ENCODE measurements at regions not wholly inside any gene's neighbourhood (a gene's known extent, or its start where the extent isn't known, plus 50 kb on each side); places are given as distances from the start of the nearest gene placed in this dataset.

DNA sequence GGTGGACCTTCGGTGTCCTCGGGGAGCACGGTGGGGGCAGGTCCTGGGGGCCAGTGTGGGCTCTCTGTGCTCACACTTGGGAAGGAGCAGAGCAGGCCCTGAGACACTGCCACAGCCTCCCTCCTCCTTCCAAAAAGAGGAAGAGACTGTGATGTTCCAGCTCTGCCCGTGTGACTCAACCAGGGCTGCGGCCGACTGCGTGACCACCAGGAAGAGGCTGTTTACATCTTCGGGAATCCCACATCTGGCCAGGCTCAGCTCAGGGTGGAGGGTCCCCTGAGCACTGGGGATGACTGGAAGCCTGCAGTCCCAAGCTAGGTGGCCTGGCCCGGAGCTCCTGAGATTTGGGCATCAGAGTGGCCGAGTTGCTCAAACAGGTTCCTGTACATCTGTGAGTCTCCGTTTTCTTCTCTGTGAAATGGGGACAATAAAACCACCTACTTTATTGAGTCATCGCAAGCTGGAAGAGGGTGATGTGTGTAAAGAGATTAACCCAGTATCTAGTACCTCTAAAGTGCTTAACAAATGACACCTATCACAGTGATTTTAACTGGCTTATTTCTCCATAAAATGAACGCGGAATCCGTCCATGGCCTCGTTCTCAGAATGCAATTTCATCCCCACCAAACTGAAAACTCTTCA lies 242.1 kb downstream of the DLL1 start:
- in situ Hi-C loops (cut with MboI; ENCODE audit: low sequenced_read_pairs) = no loop called here

DNA sequence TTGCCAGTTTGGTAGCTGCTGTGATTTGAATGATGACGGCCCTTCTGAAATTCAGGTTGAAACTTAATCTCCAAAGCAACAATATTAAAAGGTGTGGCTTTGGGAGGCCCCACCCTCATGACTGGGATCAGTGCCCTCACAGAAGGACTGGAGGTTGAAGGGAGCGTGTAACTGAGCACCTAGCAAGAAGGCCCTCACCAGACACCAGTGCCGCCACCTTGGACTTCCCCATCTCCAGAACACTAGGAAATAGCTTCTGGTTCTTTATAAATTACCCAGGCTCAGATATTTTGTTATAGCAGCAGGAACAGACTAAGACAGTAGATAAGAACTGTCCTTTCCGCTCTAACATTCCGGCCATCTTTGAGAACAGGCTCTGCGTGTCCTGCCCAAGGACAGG lies 243.1 kb downstream of the DLL1 start:
- in situ Hi-C loops (cut with MboI; ENCODE audit: low sequenced_read_pairs) = no loop called here

DNA sequence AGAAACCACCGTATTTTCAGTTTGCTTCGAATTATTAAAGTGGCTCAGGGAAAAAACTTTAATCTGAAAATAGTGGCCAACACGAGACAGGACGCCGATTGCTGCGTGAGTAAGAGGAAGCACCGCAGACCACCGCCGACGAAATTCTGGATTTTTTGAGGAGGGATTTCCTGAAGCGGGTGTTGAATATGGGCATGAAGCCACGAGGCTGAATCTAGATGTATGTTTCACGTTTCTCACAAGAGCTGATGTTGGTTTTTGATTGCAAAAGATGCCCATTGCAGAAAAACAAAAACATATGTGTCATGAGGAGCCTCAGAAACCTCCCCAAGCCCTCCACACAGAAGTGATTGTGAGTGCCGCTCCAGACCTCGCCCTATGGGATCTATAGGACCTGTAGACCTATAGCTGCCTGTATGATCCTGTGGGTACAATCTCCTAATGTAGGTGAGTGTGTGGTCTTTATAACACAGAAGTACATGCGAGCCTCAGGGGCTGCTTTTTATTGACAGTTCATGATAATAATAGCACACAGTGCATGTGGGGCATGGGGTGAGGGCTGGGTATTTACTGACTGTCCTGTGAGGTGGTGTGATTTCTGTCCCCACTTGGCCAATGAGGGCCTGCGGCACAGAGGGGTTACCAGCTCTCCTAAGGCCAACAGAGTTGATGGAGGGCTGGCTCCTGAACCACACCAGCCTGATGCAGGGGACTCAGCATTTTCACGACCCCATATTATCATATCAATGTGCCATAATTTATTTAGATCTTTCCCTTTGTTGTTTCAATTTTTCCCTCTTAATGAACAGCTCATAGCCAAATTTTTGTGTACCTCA lies 243.9 kb downstream of the DLL1 start:
- in situ Hi-C loops (cut with MboI; ENCODE audit: low sequenced_read_pairs) = no loop called here

DNA sequence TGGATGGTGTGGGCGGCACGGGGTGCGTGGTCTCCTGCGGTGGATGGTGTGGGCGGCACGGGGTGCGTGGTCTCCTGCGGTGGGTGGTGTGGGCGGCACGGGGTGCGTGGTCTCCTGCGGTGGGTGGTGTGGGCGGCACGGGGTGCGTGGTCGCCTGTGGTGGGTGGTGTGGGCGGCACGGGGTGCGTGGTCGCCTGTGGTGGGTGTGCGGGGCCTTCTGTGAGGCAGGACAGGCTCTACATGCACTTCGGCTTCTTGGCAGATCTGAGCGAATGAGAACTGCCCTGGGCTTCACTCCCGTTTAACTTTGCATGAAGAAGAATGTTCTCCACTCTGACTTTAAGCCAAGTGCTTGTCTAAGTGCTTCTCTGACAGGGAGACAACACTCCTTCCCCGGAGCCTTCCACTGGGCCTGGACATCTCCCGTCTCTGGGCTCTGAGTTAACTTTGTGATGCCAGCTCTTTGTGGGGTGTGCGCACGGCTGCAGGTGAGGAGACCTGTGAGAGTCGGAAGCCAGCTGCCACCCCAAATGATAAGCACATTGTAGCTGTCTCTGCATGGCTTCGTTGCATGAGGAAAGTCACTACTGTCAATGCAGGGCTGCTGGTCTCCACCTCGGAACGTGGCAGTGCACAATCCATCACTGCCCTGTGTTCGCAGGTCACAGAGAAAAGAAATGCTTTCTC lies 244.8 kb downstream of the DLL1 start:
- in situ Hi-C loops (cut with MboI; ENCODE audit: low sequenced_read_pairs) = no loop called here

DNA sequence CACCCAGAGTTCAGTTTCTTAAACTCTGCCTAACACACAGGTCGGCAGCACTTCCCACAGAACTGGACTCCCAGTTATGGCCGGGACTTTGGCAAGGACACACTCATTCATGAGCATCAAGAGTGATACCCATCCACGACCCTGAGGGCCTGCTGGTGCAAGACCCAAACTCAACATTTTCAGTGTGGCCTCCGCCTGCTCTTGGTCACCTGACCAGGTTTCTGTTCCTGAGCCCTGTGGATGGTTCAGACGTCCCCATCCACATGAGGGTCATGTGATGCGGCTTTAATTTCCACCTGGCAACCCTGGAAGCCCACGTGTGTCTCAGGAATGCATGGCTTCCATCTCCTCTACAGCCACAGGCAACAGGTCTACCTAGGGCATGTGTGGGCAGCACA lies 245.3 kb downstream of the DLL1 start:
- in situ Hi-C loops (cut with MboI; ENCODE audit: low sequenced_read_pairs) = no loop called here

DNA sequence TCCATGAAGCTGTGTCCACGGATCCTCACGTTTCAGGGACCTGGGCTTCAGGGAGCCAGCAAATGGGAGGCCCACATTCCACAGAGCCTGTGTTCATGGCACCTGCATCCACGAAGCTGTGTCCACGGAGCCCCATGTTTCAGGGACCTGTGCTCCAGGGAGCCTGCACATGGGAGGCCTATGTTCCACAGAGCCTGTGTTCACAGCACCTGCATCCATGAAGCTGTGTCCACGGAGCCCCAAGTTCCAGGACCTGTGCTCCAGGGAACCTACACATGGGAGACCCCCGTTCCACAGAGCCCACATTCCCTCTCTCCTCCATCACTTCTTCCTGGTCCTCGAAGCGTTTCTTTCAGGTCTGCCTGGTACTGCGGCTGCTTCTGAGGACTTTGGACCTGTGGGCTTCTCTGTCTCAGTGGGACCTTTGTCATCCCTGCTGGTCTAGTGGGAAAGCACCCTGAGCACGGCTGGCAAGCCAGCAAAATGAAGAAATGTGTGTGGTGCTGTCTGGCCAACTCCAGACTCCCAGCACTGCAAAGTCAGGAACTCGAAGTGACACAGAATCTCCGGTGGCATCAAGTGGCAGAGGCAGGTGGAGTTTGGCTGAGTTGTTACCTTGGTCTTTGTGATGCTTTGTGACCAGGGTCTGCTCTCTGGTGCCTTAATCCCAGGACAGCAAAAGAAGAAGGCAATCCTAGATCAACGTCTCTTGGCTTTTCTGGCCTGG lies 245.9 kb downstream of the DLL1 start:
- in situ Hi-C loops (cut with MboI; ENCODE audit: low sequenced_read_pairs) = no loop called here

DNA sequence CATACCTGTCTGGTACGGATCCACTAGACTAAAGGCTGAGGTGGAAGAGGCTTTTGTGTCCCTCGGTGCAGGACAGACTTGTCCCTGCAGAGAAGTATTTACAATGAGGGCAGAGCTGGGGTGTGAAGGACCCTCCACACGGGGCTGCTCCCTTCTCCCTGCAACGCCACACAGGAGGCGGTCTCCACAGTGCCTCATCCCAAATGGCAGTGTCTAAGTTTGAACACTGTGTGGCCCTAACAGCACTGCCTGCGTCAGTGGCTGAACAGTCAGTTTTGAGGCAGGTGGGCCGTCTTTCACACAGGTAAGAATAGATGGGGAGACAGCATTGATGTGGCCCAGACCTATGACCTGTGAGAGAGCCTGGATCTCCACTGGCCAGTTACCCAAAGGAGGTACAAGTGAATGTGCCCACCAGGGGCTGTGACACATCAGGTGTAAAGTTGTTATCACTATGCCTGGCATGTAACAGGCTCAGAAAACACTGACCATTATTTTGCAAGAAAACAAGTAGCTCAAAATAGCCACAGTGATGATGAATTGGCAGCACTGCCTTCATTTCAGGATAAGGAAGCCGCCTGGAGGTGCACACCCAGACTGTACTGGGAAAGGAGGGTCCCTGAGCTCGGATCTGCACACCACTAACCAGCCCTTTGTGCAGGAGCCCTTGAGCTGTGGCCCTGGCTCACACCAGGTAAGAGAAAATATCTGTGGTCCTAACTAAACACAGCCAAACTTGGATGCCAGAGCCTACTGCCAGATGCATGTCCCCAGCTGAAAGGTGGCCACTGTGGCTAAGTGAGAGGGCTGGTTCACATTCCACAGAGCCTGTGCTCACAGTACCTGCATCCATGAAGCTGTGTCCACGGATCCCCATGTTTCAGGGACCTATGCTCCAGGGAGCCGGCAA lies 246.7 kb downstream of the DLL1 start:
- in situ Hi-C loops (cut with MboI; ENCODE audit: low sequenced_read_pairs) = no loop called here

DNA sequence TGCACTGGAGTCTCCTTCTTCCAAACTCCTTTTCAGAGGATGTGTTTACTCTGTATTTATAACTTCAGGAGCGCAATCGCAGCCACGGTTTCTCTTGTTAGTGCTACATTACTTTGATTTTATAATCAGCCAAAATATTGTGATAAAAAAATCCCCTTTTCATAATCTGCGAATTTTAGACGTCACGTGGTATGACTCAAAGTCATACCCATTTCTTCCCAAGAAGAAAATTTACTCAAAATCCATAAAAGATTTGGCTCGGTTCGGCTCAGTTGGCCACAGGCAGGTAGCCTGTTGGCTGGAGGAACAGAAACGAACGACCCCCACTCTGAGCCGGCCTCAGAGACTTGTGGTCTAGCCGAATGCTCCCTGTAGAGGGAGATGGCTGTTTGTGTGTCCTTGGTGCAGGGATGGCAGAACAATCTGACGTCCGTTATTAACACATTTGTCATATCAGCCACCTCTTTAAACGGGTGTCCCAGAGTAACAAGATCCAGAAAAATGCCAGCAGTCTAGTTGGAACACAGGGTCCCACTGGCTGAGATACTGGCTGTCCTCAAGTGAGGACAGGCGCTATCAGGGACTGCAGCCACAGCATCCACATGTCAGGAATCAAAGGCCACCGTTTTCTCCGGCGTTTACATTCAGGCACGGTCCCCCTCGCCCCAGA lies 247.6 kb downstream of the DLL1 start:
- in situ Hi-C loops (cut with MboI; ENCODE audit: low sequenced_read_pairs) = no loop called here

DNA sequence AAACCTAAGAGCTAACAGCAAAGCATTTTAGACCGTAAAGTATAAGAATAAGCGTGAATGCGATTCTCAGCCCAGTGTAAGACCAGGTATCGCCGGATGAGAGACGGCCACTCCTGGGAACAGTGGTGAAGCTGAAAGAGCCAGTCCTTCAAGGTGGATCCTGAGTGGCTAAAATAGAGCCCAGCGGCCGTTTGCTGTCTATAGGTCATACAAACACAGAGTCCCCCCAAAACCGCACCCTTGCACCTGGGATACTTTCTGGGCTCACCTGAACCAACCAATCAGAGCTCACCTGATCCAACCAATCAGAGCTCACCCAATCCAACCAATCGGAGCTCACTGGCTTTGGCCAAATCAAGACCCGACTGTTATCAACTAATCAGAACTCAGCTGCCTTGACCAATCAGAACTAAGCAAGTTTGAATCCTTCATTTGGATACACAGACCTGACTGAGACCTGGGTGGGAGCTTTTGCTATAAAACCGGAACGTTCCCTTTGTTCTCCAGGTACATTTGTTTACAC lies 248.2 kb downstream of the DLL1 start:
- in situ Hi-C loops (cut with MboI; ENCODE audit: low sequenced_read_pairs) = no loop called here

DNA sequence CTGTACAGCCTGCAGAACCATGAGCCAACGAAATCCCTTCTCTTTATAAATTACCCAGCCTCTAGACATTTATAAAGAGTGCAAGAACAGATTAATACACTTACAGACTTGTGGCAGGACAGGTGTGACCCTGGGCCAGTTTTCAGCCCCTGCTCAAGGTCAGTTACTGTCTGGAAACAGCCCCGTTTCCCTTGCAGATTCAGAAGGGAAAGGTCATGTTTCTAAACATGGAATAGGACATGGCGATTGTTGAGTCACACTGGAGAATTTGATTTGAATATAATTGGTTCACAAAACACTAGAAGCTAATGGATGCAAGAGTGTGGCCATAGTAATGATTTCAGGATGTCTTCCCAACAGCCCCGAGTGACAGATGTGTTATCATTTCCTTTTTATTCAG lies 248.8 kb downstream of the DLL1 start:
- in situ Hi-C loops (cut with MboI; ENCODE audit: low sequenced_read_pairs) = no loop called here

DNA sequence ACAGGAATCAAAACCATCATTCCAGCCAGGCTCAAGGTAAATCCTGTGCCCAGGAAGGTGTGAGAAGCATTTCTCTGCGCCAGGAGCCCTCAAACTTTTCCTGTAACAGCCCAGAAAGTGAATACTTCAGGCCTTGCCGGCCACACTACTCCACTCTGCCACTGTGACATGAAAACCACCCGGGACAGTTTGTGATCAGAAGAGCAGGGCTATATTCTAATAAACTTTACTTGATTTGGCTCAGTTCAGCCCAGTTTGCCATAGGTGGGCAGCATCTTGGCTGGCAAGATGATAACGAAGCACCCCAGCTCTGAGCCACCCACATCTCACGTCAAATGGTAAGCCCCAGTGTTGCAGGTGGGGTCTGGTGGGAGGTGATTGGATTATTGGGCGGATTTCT lies 249.4 kb downstream of the DLL1 start:
- in situ Hi-C loops (cut with MboI; ENCODE audit: low sequenced_read_pairs) = no loop called here

DNA sequence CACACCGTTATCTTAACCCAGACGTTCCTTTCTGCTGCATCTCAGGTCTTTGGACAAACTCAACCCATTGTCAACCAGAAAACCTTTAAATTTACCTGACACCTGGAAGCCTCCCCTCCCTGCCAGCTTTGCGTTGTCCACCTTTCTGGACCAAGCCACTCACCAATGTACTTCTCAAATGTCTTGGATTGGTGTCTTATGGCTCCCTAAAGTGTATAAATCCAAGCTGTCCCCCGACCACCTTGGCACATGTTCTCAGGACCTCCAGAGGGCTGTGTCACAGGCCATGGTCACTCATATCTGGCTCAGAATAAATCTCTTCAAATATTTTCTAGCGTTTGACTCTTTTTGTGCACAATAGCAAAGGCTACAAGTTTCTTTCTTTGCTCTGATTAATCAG lies 250.0 kb downstream of the DLL1 start:
- in situ Hi-C loops (cut with MboI; ENCODE audit: low sequenced_read_pairs) = no loop called here

DNA sequence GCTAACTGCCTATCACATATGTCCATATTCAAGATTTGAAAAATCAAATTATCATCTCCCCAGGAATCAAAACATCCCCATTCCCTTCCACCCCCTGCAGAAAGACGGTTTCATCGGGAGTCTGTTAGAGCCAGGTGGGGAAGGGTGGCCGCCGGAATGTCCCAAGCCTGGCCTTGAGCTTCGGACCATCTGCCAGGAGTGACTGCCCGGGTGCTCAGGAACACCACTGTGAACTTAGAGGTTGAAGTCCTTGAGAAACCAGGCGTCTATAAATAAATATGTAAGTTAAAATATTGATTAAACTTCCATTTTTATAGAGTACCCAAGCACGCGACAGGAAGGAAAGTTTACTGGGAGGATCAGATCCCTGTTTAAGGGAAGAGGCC lies 250.8 kb downstream of the DLL1 start:
- in situ Hi-C loops (cut with MboI; ENCODE audit: low sequenced_read_pairs) = no loop called here

DNA sequence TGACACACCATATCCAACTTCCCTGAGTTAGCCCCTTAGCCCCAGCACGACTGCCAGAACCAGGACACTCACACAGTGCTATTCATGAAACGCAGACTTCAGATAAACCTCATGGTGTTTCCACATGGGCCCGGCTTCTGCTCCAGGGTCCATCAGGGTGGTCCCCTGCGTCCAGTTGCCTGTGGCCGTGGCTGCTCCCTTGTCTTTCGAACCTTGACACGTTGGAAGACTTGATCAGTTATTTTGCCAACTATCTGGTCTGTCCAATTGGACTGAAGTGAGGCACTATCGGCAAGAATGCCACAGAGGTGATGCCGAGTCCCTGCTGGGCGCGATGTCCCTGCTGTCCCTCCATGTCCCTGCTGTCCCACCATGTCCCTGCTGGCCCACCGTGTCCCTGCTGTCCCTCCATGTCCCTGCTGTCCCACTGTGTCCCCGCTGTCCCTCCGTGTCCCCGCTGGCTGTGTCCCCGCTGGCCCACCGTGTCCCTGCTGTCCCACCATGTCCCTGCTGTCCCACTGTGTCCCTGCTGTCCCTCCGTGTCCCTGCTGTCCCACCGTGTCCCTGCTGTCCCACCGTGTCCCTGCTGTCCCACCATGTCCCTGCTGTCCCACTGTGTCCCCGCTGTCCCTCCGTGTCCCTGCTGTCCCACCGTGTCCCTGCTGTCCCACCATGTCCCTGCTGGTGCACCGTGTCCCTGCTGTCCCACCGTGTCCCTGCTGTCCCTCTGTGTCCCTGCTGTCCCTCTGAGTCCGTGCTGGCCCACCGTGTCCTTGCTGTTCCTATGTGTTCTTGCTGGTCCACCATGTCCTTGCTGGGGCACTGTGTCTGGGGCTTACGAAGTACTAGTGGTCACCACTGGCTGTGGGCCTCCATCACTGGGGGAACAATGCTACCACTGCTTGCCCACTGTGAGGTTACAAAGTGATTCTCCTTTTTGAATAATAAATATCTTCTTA lies 251.4 kb downstream of the DLL1 start:
- in situ Hi-C loops (cut with MboI; ENCODE audit: low sequenced_read_pairs) = no loop called here

DNA sequence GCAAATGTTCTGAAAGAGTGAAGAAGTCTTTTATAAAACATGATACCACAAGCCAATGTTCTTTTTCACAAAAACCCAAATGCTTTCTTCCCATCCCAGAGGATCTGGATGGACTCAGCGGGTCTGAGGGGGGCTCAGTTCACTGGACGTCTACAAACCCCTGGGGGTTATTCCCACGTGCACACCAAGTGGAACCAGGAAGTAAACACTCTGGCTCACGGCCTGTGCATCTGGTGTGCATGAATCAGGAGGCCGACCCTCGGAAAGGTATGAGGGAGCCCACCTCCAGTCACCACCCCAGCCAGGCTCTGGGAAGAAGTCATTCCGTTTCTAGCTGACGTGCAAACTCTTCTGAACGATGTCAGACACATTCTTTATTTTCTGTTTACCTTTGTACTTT lies 252.2 kb downstream of the DLL1 start:
- in situ Hi-C loops (cut with MboI; ENCODE audit: low sequenced_read_pairs) = no loop called here

DNA sequence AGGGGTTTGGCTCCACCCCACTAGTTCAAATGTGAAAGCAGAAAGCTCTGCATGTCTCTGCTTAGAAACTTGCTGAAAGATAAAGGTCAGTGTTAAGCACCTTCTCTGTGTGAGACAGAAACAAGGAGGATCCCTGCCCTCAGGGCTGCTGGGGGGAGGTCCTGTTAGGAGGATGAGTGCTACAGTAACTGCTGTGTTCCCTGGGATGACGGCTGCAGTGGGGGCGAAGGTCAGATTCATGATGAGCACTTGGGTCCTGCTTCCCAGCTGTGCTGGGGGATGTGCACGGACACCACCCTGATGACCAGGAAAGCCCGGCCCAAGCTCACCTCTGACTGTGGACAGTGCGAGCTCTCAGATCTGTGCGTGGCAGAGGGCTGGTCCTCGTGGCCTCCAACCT lies 252.6 kb downstream of the DLL1 start:
- in situ Hi-C loops (cut with MboI; ENCODE audit: low sequenced_read_pairs) = no loop called here

DNA sequence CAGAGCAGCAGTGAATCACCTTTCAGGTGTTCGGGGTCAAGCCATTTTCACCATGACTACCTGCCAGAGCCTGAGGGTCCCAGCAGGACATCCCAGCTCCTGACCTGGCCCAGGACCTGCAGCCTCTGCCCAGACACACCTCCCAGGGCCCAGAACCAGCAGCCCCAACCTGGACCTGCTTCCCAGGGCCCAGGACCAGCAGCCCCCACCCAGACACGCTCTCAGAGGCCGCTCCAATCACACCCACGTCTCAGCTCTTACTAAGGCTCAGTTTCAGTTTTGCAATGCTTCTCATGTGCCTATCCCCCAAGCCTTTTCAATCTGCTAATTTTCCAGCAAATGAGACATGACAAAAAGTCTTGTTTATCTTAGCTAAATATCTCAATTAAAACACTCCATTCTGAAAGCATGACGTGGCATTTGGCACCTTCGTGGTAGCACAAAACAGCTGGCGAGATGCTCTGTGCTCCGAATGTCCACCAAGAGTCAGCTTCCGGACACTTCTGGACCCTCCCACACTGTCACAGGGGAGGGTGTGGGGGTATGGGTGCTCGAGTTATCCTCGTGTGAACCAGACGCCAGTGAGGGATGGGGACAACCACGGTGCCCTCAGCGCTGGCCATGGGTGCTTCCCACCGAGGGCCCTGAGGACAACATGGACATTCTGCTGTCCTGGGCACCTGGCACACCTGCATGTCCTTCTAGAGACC lies 253.2 kb downstream of the DLL1 start:
- in situ Hi-C loops (cut with MboI; ENCODE audit: low sequenced_read_pairs) = no loop called here

DNA sequence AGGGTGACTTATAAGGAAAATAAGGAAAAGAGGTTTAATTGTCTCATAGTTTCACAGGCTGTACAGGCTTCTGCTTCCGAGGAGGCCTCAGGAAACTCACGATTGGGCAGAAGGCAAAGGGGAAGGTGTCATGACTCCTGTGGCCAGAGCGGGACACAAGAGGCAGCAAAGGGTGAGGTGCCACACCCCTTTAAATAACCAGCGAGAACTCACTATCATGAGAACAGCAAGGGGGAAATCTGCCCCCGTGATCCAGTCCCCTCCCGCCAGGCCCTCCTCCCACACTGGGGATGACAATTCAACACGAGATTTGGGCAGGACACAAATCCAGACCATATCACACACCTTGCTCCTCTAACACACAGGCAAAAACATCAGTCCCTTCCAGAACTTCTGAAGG lies 254.0 kb downstream of the DLL1 start:
- in situ Hi-C loops (cut with MboI; ENCODE audit: low sequenced_read_pairs) = no loop called here

Measured in HL-60/S4 (cell line).